ENCODE measurements at regions not wholly inside any gene's neighbourhood (a gene's known extent, or its start where the extent isn't known, plus 50 kb on each side); places are given as distances from the start of the nearest gene placed in this dataset.

DNA sequence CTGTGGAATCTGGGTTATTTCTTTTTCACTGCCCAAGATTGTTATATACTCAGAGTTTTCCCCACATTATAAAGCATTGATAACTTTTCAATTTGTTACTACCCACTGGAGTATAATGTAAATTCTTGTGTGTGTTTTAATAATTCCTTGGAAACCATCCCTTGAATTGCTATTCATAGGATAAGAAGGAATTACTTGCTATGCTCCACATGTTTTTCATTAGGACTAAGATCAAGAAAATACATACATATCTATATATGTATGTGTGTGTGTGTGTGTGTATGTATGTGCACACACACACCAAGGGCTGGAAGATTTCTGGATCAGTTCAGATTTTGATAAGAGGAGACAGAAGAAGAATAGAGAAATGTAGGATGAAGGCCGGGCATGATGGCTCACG is 206.4 kb upstream of the JADE1 start:
- TF ChIP-seq CTCF (conservative IDR thresholded peaks at IDR 0.05; ENCODE audit: low read length) (no peak), EZH2phosphoT487 (IDR thresholded peaks at IDR 0.05; ENCODE audit: borderline replicate concordance) (no peak)
